B cell (primary cell): ENCODE measurements at regions not wholly inside any gene's neighbourhood (a gene's known extent, or its start where the extent isn't known, plus 50 kb on each side); places are given as distances from the start of the nearest gene placed in this dataset.

Experiments used
- CTCF ChIP-seq: fragments of 200-600 bp; IDR thresholded peaks from one replicate; pipeline ENCODE4 v1.8.0; 2022; ENCODE audit warnings: antibody characterized with exemption, mild to moderate bottlenecking
- EZH2 ChIP-seq: IDR thresholded peaks from 2 replicates; pipeline ENCODE4 v1.6.1; 2012; ENCODE audit warnings: borderline replicate concordance, low read depth, mild to moderate bottlenecking, moderate library complexity, low read length; ENCODE audit not compliant: insufficient read depth, poor library complexity, severe bottlenecking

DNA sequence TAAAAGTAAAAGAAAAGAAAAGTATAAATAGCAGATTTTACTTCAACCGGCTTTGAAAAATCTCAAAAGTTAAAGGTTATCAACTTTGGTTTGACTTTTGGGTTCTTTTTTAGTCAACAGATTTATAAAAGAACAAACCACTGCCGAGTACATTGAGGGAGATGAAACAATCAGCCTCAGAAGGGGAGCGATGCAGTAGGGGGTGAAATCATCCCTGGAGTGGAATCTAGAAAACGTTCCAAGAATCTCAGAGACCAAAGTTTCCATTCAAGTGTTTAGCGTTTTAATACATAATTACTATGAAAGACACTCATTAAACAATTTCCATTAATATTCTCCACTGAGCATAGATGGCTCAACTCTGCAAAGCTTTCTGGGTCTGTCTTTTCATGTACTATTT, 745.5 kb downstream of the NR2F2 start:
- TF ChIP-seq CTCF (no peak), EZH2 (no peak)
